Activated CD4-positive, alpha-beta T cell treated with anti-CD3 and anti-CD28 coated beads, Interleukin-2, Interleukin-4, amounts not matched to agents 100 ng/mL and 50 ng/mL, durations not matched to agents 16 hours and 8 hours (primary cell): ENCODE measurements at regions not wholly inside any gene's neighbourhood (a gene's known extent, or its start where the extent isn't known, plus 50 kb on each side); places are given as distances from the start of the nearest gene placed in this dataset.
A peak's percentile ranks its signal among the peaks of the same experiment; 100 is the strongest.

Experiments used
- DNase-seq: peaks from one replicate; pipeline ENCODE4 v3.0.0-alpha.2; 2020; ENCODE audit warnings: low spot score

GRCh38 chr12:71236133-71236660 lies 78.4 kb upstream of the TSPAN8 start:
- DNase-seq, result no peak

- no peak for DNase-seq
Measured at GRCh38 chr12:71233083-71233482, 75.3 kb upstream of the TSPAN8 start.

- no peak for DNase-seq
Measured at GRCh38 chr12:71230542-71230941, 72.7 kb upstream of the TSPAN8 start.

GRCh38 chr12:71223139-71223538 lies 65.3 kb upstream of the TSPAN8 start:
- no peak for DNase-seq

GRCh38 chr12:71222436-71222835 lies 64.6 kb upstream of the TSPAN8 start:
- no peak for DNase-seq

- DNase-seq, result no peak
Measured at GRCh38 chr12:71220260-71220659, 62.5 kb upstream of the TSPAN8 start.

- no peak for DNase-seq
Measured at GRCh38 chr12:71219224-71219623, 61.4 kb upstream of the TSPAN8 start.

GRCh38 chr12:71218616-71219015 lies 60.8 kb upstream of the TSPAN8 start:
- no peak for DNase-seq

GRCh38 chr12:71216725-71217579 lies 59.2 kb upstream of the TSPAN8 start:
- DNase-seq, result peak; percentile 8

- DNase-seq, result no peak
Measured at GRCh38 chr12:71214511-71215285, 56.9 kb upstream of the TSPAN8 start.

GRCh38 chr12:71208053-71208685 lies 50.4 kb upstream of the TSPAN8 start:
- DNase-seq, result no peak
